Endothelial cell of umbilical vein (primary cell): ENCODE measurements at regions not wholly inside any gene's neighbourhood (a gene's known extent, or its start where the extent isn't known, plus 50 kb on each side); places are given as distances from the start of the nearest gene placed in this dataset.

ENCODE experiments used
- BruUV-seq: library from RNA; stranded (reverse); fragments of 400-500 nt; replicated peaks from 2 replicates; lab custom pipeline; 2021; lab: Mats Ljungman, UMichigan
- CTCF ChIA-PET: fragments of 300-600, 350-600 bp; sonication (Branson Sonifier 250); formaldehyde crosslinking; loops from one replicate; lab custom pipeline; 2021; ENCODE audit warnings: antibody characterized with exemption, inconsistent platforms; lab: Charles Lee
- POLR2A ChIA-PET: fragments of 300-600, 350-600 bp; sonication (Branson Sonifier 250); formaldehyde crosslinking; loops from one replicate; lab custom pipeline; 2021; ENCODE audit warnings: antibody characterized with exemption, inconsistent platforms; lab: Charles Lee
- DNase-seq: peaks from one replicate; pipeline ENCODE4 v3.0.0-alpha.2; 2011; ENCODE audit warnings: low read depth, low spot score
- FAIRE-seq: peaks from 2 replicates; lab custom pipeline; 2011; peaks lifted over from hg19 to GRCh38; lab: Jason Lieb, UNC
- H2AFZ ChIP-seq: 2 replicates; pipeline ENCODE4 v1.6.0; 2012; ENCODE audit warnings: low read depth, low read length, control low read depth, inconsistent platforms
- H3K27ac ChIP-seq: 2 replicates; pipeline ENCODE4 v1.5.1; 2011; ENCODE audit warnings: low read depth, mild to moderate bottlenecking, control low read depth, low read length, moderate library complexity; ENCODE audit not compliant: insufficient read depth
- H3K27me3 ChIP-seq, 2 experiments: 2 replicates each; pipeline versions ENCODE4 v1.6.0 to v1.6.1; 2011; ENCODE audit warnings: low read length in 2 of 2, mixed read lengths in 1 of 2; ENCODE audit not compliant: control insufficient read depth in 2 of 2, insufficient read depth in 2 of 2
- H3K36me3 ChIP-seq, 2 experiments: 2 replicates in 1 of 2; 3 replicates in 1 of 2; pipeline ENCODE4 v1.5.1; 2011; ENCODE audit warnings: low read length in 2 of 2, mild to moderate bottlenecking in 1 of 2, moderate library complexity in 1 of 2; ENCODE audit not compliant: control insufficient read depth in 2 of 2, insufficient read depth in 2 of 2; ENCODE audit errors: extremely low read depth in 1 of 2
- H3K4me1 ChIP-seq: 3 replicates; pipeline ENCODE4 v1.5.1; 2011; ENCODE audit warnings: mild to moderate bottlenecking, low read length; ENCODE audit not compliant: control insufficient read depth, insufficient read depth; ENCODE audit errors: extremely low read depth
- H3K4me2 ChIP-seq: 2 replicates; pipeline ENCODE4 v1.6.1; 2011; ENCODE audit warnings: low read length, control low read depth, mixed read lengths; ENCODE audit not compliant: insufficient read depth
- H3K4me3 ChIP-seq, 3 experiments: fragments of 200-600 bp in 1 of 3; sonication (generic), shearing (Covaris generic) in 1 of 3; replicated peaks in 1 of 3; 2 replicates each; pipeline ENCODE4 v1.5.1; 2011 to 2016; ENCODE audit warnings: control low read depth in 3 of 3, low read length in 3 of 3, mild to moderate bottlenecking in 2 of 3, inconsistent platforms in 1 of 3, low read depth in 1 of 3, moderate library complexity in 1 of 3; ENCODE audit not compliant: insufficient read depth in 1 of 3
- H3K79me2 ChIP-seq: 2 replicates; pipeline ENCODE4 v1.6.0; 2012; ENCODE audit warnings: low read length, inconsistent platforms; ENCODE audit not compliant: control insufficient read depth, insufficient read depth
- H3K9ac ChIP-seq: replicated peaks from 2 replicates; pipeline ENCODE3; 2011; ENCODE audit warnings: low read length, control low read depth; ENCODE audit not compliant: insufficient read depth; ENCODE audit errors: extremely low read depth
- H3K9me1 ChIP-seq: replicated peaks from 3 replicates; pipeline ENCODE4 v1.6.0; 2011; ENCODE audit warnings: mild to moderate bottlenecking, low read length; ENCODE audit not compliant: control insufficient read depth, insufficient read depth; ENCODE audit errors: extremely low read depth
- H3K9me3 ChIP-seq: replicated peaks from 2 replicates; pipeline ENCODE4 v1.5.1; 2012; ENCODE audit warnings: low read length, inconsistent platforms; ENCODE audit not compliant: control insufficient read depth, insufficient read depth
- H4K20me1 ChIP-seq: replicated peaks from 2 replicates; pipeline ENCODE3; 2011; ENCODE audit warnings: mild to moderate bottlenecking, low read length; ENCODE audit not compliant: control insufficient read depth, insufficient read depth; ENCODE audit errors: extremely low read depth
- GATA2 ChIP-seq: IDR thresholded peaks from 2 replicates; pipeline ENCODE4 v1.7.0; 2011; ENCODE audit warnings: low read depth, mild to moderate bottlenecking, moderate library complexity, mixed read lengths, low read length; ENCODE audit not compliant: insufficient read length, insufficient read depth
- JUN ChIP-seq: IDR thresholded peaks from 2 replicates; pipeline ENCODE4 v1.6.1; 2011; ENCODE audit warnings: borderline replicate concordance, low read depth; ENCODE audit not compliant: insufficient read length, insufficient read depth
- MYC ChIP-seq: IDR thresholded peaks from one replicate; pipeline ENCODE4 v1.6.1; 2011; ENCODE audit warnings: mild to moderate bottlenecking, low read depth, low read length
- POLR2A ChIP-seq: IDR thresholded peaks from 2 replicates; pipeline ENCODE4 v1.6.1; 2012; ENCODE audit warnings: low read depth, mild to moderate bottlenecking, control low read depth, low read length
- POLR2AphosphoS5 ChIP-seq: IDR thresholded peaks from 2 replicates; pipeline ENCODE4 v1.6.1; 2012; ENCODE audit warnings: low read depth, mild to moderate bottlenecking, control low read depth, low read length, moderate library complexity; ENCODE audit not compliant: insufficient read depth
- dilution Hi-C: fragments of 300-500 bp; cut with MboI; formaldehyde crosslinking; loops from one replicate; pipeline ENCODE4 v1.15.0; 2019; ENCODE audit warnings: low sequenced_read_pairs; ENCODE audit not compliant: extremely low pct_ligation_motif_present
- intact Hi-C: fragments of 100-400 bp; cut with micrococcal nuclease; formaldehyde crosslinking; loops from one replicate; pipeline ENCODE4 v1.10.0; 2022
- TF ChIP-seq, protein P1 (sequence below), 2 donors: IDR thresholded peaks; 1 replicate in 1 of 2; 2 replicates in 1 of 2; pipeline ENCODE4 v1.5.1; 2011; ENCODE audit warnings: low read length in 2 of 2, mild to moderate bottlenecking in 2 of 2, moderate library complexity in 2 of 2, control low read depth in 1 of 2, inconsistent platforms in 1 of 2, low read depth in 1 of 2; ENCODE audit not compliant: insufficient read depth in 1 of 2; ENCODE audit errors: extremely low read depth in 1 of 2
- TF ChIP-seq, protein P2 (sequence below): IDR thresholded peaks from 2 replicates; pipeline ENCODE4 v1.6.1; 2011; ENCODE audit not compliant: insufficient read depth, insufficient read length

DNA sequence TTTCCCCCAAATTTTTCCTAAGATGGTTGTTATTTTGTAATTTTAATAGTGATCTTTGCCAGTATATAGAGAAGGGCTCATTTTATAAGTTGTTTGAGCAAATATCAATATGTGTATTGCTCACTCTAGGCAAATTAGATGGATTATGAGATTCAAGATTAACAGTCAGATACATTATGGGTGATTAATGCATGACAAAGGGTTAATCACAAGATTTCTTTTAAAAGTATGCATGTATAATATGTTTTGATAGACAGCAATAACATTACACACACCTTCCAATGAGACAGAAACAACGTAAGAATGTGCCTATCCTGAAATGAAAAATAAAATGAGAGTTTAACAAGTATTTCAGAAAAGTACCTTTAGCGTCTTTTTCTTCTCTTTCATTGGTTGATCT lies 547.6 kb upstream of the AGTR1 start:
- no peak for FAIRE-seq
- dilution Hi-C loops, result no loop called here
- H3K9ac ChIP-seq, result no peak overlapping the region
- TF ChIP-seq MYC, result no peak
- TF ChIP-seq, protein P1, sequence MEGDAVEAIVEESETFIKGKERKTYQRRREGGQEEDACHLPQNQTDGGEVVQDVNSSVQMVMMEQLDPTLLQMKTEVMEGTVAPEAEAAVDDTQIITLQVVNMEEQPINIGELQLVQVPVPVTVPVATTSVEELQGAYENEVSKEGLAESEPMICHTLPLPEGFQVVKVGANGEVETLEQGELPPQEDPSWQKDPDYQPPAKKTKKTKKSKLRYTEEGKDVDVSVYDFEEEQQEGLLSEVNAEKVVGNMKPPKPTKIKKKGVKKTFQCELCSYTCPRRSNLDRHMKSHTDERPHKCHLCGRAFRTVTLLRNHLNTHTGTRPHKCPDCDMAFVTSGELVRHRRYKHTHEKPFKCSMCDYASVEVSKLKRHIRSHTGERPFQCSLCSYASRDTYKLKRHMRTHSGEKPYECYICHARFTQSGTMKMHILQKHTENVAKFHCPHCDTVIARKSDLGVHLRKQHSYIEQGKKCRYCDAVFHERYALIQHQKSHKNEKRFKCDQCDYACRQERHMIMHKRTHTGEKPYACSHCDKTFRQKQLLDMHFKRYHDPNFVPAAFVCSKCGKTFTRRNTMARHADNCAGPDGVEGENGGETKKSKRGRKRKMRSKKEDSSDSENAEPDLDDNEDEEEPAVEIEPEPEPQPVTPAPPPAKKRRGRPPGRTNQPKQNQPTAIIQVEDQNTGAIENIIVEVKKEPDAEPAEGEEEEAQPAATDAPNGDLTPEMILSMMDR (IDR thresholded peaks at IDR 0.05; ENCODE audit: extremely low read depth in 1 of 2, insufficient read depth in 1 of 2, low read depth in 1 of 2, low read length in 2 of 2), result no peak
- no peak for TF ChIP-seq JUN
- TF ChIP-seq, protein P2, sequence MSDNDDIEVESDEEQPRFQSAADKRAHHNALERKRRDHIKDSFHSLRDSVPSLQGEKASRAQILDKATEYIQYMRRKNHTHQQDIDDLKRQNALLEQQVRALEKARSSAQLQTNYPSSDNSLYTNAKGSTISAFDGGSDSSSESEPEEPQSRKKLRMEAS, result no peak
- no peak for TF ChIP-seq GATA2
- no peak for TF ChIP-seq POLR2AphosphoS5
- no peak for TF ChIP-seq POLR2A
- CTCF ChIA-PET, result interaction anchor here (2.2 kb wide), 1 partner anchor 13 kb away, joined by 9 read pairs; no protein-coding TSS in a partner anchor
- no peak overlapping the region for H2AFZ ChIP-seq
- H3K36me3 ChIP-seq, result no peaks in the 10 kb centered on the region
- POLR2A ChIA-PET, result no interaction called here
- H3K27me3 ChIP-seq, result no peaks in the 10 kb centered on the region
- H3K4me2 ChIP-seq, result no peak overlapping the region
- H3K9me1 ChIP-seq, result no peaks in the 10 kb centered on the region
- no peaks in the 10 kb centered on the region for H4K20me1 ChIP-seq
- intact Hi-C loops, result no loop called here
- no peak for DNase-seq
- H3K4me3 ChIP-seq, result no peak overlapping the region
- H3K9me3 ChIP-seq, result no peaks in the 10 kb centered on the region
- no peaks in the 10 kb centered on the region for H3K4me1 ChIP-seq
- no peak overlapping the region for H3K27ac ChIP-seq
- no peaks in the 10 kb centered on the region for H3K79me2 ChIP-seq
- BruUV-seq, result no TSS peak
